ENCODE measurements at regions not wholly inside any gene's neighbourhood (a gene's known extent, or its start where the extent isn't known, plus 50 kb on each side); places are given as distances from the start of the nearest gene placed in this dataset.

GRCh38 chr4:31124008-31124585 lies 403.9 kb downstream of the PCDH7 start:
- ChIA-PET CTCF (no interaction called here), POLR2A (no interaction called here)
- Histone ChIP-seq H3K4me1 (ENCODE audit: control extremely low read depth in 1 of 4, control insufficient read depth in 4 of 4, insufficient read depth in 4 of 4, low read length in 3 of 4) (no peaks in the 10 kb centered on the region), H3K9me3 (ENCODE audit: control extremely low read depth in 1 of 5, control insufficient read depth in 4 of 5, insufficient read depth in 2 of 5, low read depth in 1 of 5, low read length in 4 of 5) (no peaks in the 10 kb centered on the region), H3K4me3 (ENCODE audit: control insufficient read depth in 1 of 7, extremely low read depth in 1 of 7, insufficient read depth in 4 of 7, low read depth in 2 of 7, low read length in 6 of 7) (no peak overlapping the region), H3K27ac (ENCODE audit: insufficient read depth in 1 of 2, low read depth in 1 of 2, low read length in 2 of 2, poor library complexity in 1 of 2, severe bottlenecking in 2 of 2) (no peak overlapping the region), H3K27me3 (replicated peaks in 2 of 5; ENCODE audit: control insufficient read depth in 4 of 5, insufficient read depth in 5 of 5, low read length in 4 of 5) (no peaks in the 10 kb centered on the region), H3K36me3 (ENCODE audit: control insufficient read depth in 4 of 4, insufficient read depth in 4 of 4, low read length in 3 of 4) (no peaks in the 10 kb centered on the region)
- 95% methylated on average over 3 of the region's 7 CpGs for WGBS (ENCODE audit: insufficient coverage)
- no peak for DNase-seq

GRCh38 chr4:31125061-31125460 lies 404.9 kb downstream of the PCDH7 start:
- DNase-seq, result no peak
- H3K36me3 ChIP-seq (ENCODE audit: control insufficient read depth in 4 of 4, insufficient read depth in 4 of 4, low read length in 3 of 4), result no peaks in the 10 kb centered on the region
- no peaks in the 10 kb centered on the region for H3K9me3 ChIP-seq (ENCODE audit: control extremely low read depth in 1 of 5, control insufficient read depth in 4 of 5, insufficient read depth in 2 of 5, low read depth in 1 of 5, low read length in 4 of 5)
- 89% methylated on average over 1 of the region's 1 CpG for WGBS (ENCODE audit: insufficient coverage)
- POLR2A ChIA-PET, result no interaction called here
- H3K4me3 ChIP-seq (ENCODE audit: control insufficient read depth in 1 of 7, extremely low read depth in 1 of 7, insufficient read depth in 4 of 7, low read depth in 2 of 7, low read length in 6 of 7), result no peak overlapping the region
- H3K4me1 ChIP-seq (ENCODE audit: control extremely low read depth in 1 of 4, control insufficient read depth in 4 of 4, insufficient read depth in 4 of 4, low read length in 3 of 4), result no peaks in the 10 kb centered on the region
- CTCF ChIA-PET, result no interaction called here
- H3K27ac ChIP-seq (ENCODE audit: insufficient read depth in 1 of 2, low read depth in 1 of 2, low read length in 2 of 2, poor library complexity in 1 of 2, severe bottlenecking in 2 of 2), result no peak overlapping the region
- no peaks in the 10 kb centered on the region for H3K27me3 ChIP-seq (replicated peaks in 2 of 5; ENCODE audit: control insufficient read depth in 4 of 5, insufficient read depth in 5 of 5, low read length in 4 of 5)

- DNase-seq, result no peak
- ChIA-PET POLR2A (no interaction called here), CTCF (no interaction called here)
- Histone ChIP-seq H3K36me3 (ENCODE audit: control insufficient read depth in 4 of 4, insufficient read depth in 4 of 4, low read length in 3 of 4) (no peaks in the 10 kb centered on the region), H3K27me3 (replicated peaks in 2 of 5; ENCODE audit: control insufficient read depth in 4 of 5, insufficient read depth in 5 of 5, low read length in 4 of 5) (no peaks in the 10 kb centered on the region), H3K4me3 (ENCODE audit: control insufficient read depth in 1 of 7, extremely low read depth in 1 of 7, insufficient read depth in 4 of 7, low read depth in 2 of 7, low read length in 6 of 7) (no peak overlapping the region), H3K4me1 (ENCODE audit: control extremely low read depth in 1 of 4, control insufficient read depth in 4 of 4, insufficient read depth in 4 of 4, low read length in 3 of 4) (no peaks in the 10 kb centered on the region), H3K9me3 (ENCODE audit: control extremely low read depth in 1 of 5, control insufficient read depth in 4 of 5, insufficient read depth in 2 of 5, low read depth in 1 of 5, low read length in 4 of 5) (no peaks in the 10 kb centered on the region), H3K27ac (ENCODE audit: insufficient read depth in 1 of 2, low read depth in 1 of 2, low read length in 2 of 2, poor library complexity in 1 of 2, severe bottlenecking in 2 of 2) (no peak overlapping the region)
- WGBS (ENCODE audit: insufficient coverage), result 80% methylated on average over 1 of the region's 2 CpGs
Measured at GRCh38 chr4:31125496-31125895, 405.3 kb downstream of the PCDH7 start.

- H3K27me3 ChIP-seq (replicated peaks in 2 of 5; ENCODE audit: control insufficient read depth in 4 of 5, insufficient read depth in 5 of 5, low read length in 4 of 5), result no peaks in the 10 kb centered on the region
- H3K4me1 ChIP-seq (ENCODE audit: control extremely low read depth in 1 of 4, control insufficient read depth in 4 of 4, insufficient read depth in 4 of 4, low read length in 3 of 4), result no peaks in the 10 kb centered on the region
- WGBS (ENCODE audit: insufficient coverage), result 100% methylated on average over 1 of the region's 5 CpGs
- no peak overlapping the region for H3K27ac ChIP-seq (ENCODE audit: insufficient read depth in 1 of 2, low read depth in 1 of 2, low read length in 2 of 2, poor library complexity in 1 of 2, severe bottlenecking in 2 of 2)
- DNase-seq, result no peak
- no peak overlapping the region for H3K4me3 ChIP-seq (ENCODE audit: control insufficient read depth in 1 of 7, extremely low read depth in 1 of 7, insufficient read depth in 4 of 7, low read depth in 2 of 7, low read length in 6 of 7)
- no peaks in the 10 kb centered on the region for H3K36me3 ChIP-seq (ENCODE audit: control insufficient read depth in 4 of 4, insufficient read depth in 4 of 4, low read length in 3 of 4)
- CTCF ChIA-PET, result no interaction called here
- H3K9me3 ChIP-seq (ENCODE audit: control extremely low read depth in 1 of 5, control insufficient read depth in 4 of 5, insufficient read depth in 2 of 5, low read depth in 1 of 5, low read length in 4 of 5), result no peaks in the 10 kb centered on the region
- POLR2A ChIA-PET, result no interaction called here
Measured at GRCh38 chr4:31126881-31127398, 406.8 kb downstream of the PCDH7 start.

GRCh38 chr4:31130930-31131329 lies 410.8 kb downstream of the PCDH7 start:
- H3K27me3 ChIP-seq (replicated peaks in 2 of 5; ENCODE audit: control insufficient read depth in 4 of 5, insufficient read depth in 5 of 5, low read length in 4 of 5), result no peaks in the 10 kb centered on the region
- POLR2A ChIA-PET, result no interaction called here
- H3K27ac ChIP-seq (ENCODE audit: insufficient read depth in 1 of 2, low read depth in 1 of 2, low read length in 2 of 2, poor library complexity in 1 of 2, severe bottlenecking in 2 of 2), result no peak overlapping the region
- WGBS (ENCODE audit: insufficient coverage), result 100% methylated on average over 1 of the region's 3 CpGs
- H3K4me1 ChIP-seq (ENCODE audit: control extremely low read depth in 1 of 4, control insufficient read depth in 4 of 4, insufficient read depth in 4 of 4, low read length in 3 of 4), result no peaks in the 10 kb centered on the region
- CTCF ChIA-PET, result no interaction called here
- DNase-seq, result no peak
- H3K9me3 ChIP-seq (ENCODE audit: control extremely low read depth in 1 of 5, control insufficient read depth in 4 of 5, insufficient read depth in 2 of 5, low read depth in 1 of 5, low read length in 4 of 5), result no peaks in the 10 kb centered on the region
- no peak overlapping the region for H3K4me3 ChIP-seq (ENCODE audit: control insufficient read depth in 1 of 7, extremely low read depth in 1 of 7, insufficient read depth in 4 of 7, low read depth in 2 of 7, low read length in 6 of 7)
- H3K36me3 ChIP-seq (ENCODE audit: control insufficient read depth in 4 of 4, insufficient read depth in 4 of 4, low read length in 3 of 4), result no peaks in the 10 kb centered on the region

GRCh38 chr4:31134720-31135119 lies 414.6 kb downstream of the PCDH7 start:
- Histone ChIP-seq H3K27ac (ENCODE audit: insufficient read depth in 1 of 2, low read depth in 1 of 2, low read length in 2 of 2, poor library complexity in 1 of 2, severe bottlenecking in 2 of 2) (no peak overlapping the region), H3K4me1 (ENCODE audit: control extremely low read depth in 1 of 4, control insufficient read depth in 4 of 4, insufficient read depth in 4 of 4, low read length in 3 of 4) (no peaks in the 10 kb centered on the region), H3K9me3 (ENCODE audit: control extremely low read depth in 1 of 5, control insufficient read depth in 4 of 5, insufficient read depth in 2 of 5, low read depth in 1 of 5, low read length in 4 of 5) (no peaks in the 10 kb centered on the region), H3K4me3 (ENCODE audit: control insufficient read depth in 1 of 7, extremely low read depth in 1 of 7, insufficient read depth in 4 of 7, low read depth in 2 of 7, low read length in 6 of 7) (no peak overlapping the region), H3K36me3 (ENCODE audit: control insufficient read depth in 4 of 4, insufficient read depth in 4 of 4, low read length in 3 of 4) (no peaks in the 10 kb centered on the region), H3K27me3 (replicated peaks in 2 of 5; ENCODE audit: control insufficient read depth in 4 of 5, insufficient read depth in 5 of 5, low read length in 4 of 5) (no peaks in the 10 kb centered on the region)
- POLR2A ChIA-PET, result no interaction called here
- no peak for DNase-seq
- 89% methylated on average over 1 of the region's 1 CpG for WGBS (ENCODE audit: insufficient coverage)
- CTCF ChIA-PET, result no interaction called here

GRCh38 chr4:31139767-31140166 lies 419.6 kb downstream of the PCDH7 start:
- no peaks in the 10 kb centered on the region for H3K9me3 ChIP-seq (ENCODE audit: control extremely low read depth in 1 of 5, control insufficient read depth in 4 of 5, insufficient read depth in 2 of 5, low read depth in 1 of 5, low read length in 4 of 5)
- H3K4me3 ChIP-seq (ENCODE audit: control insufficient read depth in 1 of 7, extremely low read depth in 1 of 7, insufficient read depth in 4 of 7, low read depth in 2 of 7, low read length in 6 of 7), result no peak overlapping the region
- ChIA-PET POLR2A (no interaction called here), CTCF (no interaction called here)
- DNase-seq, result no peak
- H3K27ac ChIP-seq (ENCODE audit: insufficient read depth in 1 of 2, low read depth in 1 of 2, low read length in 2 of 2, poor library complexity in 1 of 2, severe bottlenecking in 2 of 2), result no peak overlapping the region
- H3K4me1 ChIP-seq (ENCODE audit: control extremely low read depth in 1 of 4, control insufficient read depth in 4 of 4, insufficient read depth in 4 of 4, low read length in 3 of 4), result no peaks in the 10 kb centered on the region
- 80% methylated on average over 1 of the region's 1 CpG for WGBS (ENCODE audit: insufficient coverage)
- H3K27me3 ChIP-seq (replicated peaks in 2 of 5; ENCODE audit: control insufficient read depth in 4 of 5, insufficient read depth in 5 of 5, low read length in 4 of 5), result no peaks in the 10 kb centered on the region
- no peaks in the 10 kb centered on the region for H3K36me3 ChIP-seq (ENCODE audit: control insufficient read depth in 4 of 4, insufficient read depth in 4 of 4, low read length in 3 of 4)

Data from common myeloid progenitor, CD34-positive (primary cell).